ENCODE measurements at regions not wholly inside any gene's neighbourhood (a gene's known extent, or its start where the extent isn't known, plus 50 kb on each side); places are given as distances from the start of the nearest gene placed in this dataset.

GRCh38 chr4:19982556-19982955 lies 269.1 kb upstream of the SLIT2 start:
- H3K4me2 ChIP-seq (ENCODE audit: low read depth, low read length, poor library complexity, severe bottlenecking), result no peak overlapping the region
- no peaks in the 10 kb centered on the region for H3K9me2 ChIP-seq (replicated peaks; ENCODE audit: low read depth, low read length)
- no peak overlapping the region for H3K4me3 ChIP-seq (ENCODE audit: low read length, poor library complexity, severe bottlenecking)
- no peaks in the 10 kb centered on the region for H3K36me3 ChIP-seq (ENCODE audit: insufficient read depth, low read length)
- no peak overlapping the region for H2AFZ ChIP-seq (ENCODE audit: low read length)
- TF ChIP-seq CTCF (conservative IDR thresholded peaks at IDR 0.05; ENCODE audit: low read length) (no peak), EZH2phosphoT487 (IDR thresholded peaks at IDR 0.05; ENCODE audit: borderline replicate concordance) (no peak)
- no peaks in the 10 kb centered on the region for H3K79me2 ChIP-seq (ENCODE audit: insufficient read depth, low read length)
- no peaks in the 10 kb centered on the region for H4K20me1 ChIP-seq (ENCODE audit: insufficient read depth, low read length, poor library complexity, severe bottlenecking)
- H3K27me3 ChIP-seq (ENCODE audit: insufficient read depth, low read length, poor library complexity, severe bottlenecking), result no peaks in the 10 kb centered on the region
- H3F3A ChIP-seq (ENCODE audit: low read depth), result no peaks in the 10 kb centered on the region
- no peaks in the 10 kb centered on the region for H3K4me1 ChIP-seq (ENCODE audit: insufficient read depth, low read length, poor library complexity, severe bottlenecking)
- no peak overlapping the region for H3K9ac ChIP-seq (ENCODE audit: low read depth, low read length, poor library complexity, severe bottlenecking)
- H3K9me3 ChIP-seq (ENCODE audit: insufficient read depth, low read depth, low read length), result no peaks in the 10 kb centered on the region

- Histone ChIP-seq H3K9me3 (ENCODE audit: insufficient read depth, low read depth, low read length) (no peaks in the 10 kb centered on the region), H3K36me3 (ENCODE audit: insufficient read depth, low read length) (no peaks in the 10 kb centered on the region), H3K9me2 (replicated peaks; ENCODE audit: low read depth, low read length) (no peaks in the 10 kb centered on the region), H3K4me2 (ENCODE audit: low read depth, low read length, poor library complexity, severe bottlenecking) (no peak overlapping the region), H3K27me3 (ENCODE audit: insufficient read depth, low read length, poor library complexity, severe bottlenecking) (no peaks in the 10 kb centered on the region), H3K79me2 (ENCODE audit: insufficient read depth, low read length) (no peaks in the 10 kb centered on the region), H3K4me1 (ENCODE audit: insufficient read depth, low read length, poor library complexity, severe bottlenecking) (no peaks in the 10 kb centered on the region), H2AFZ (ENCODE audit: low read length) (no peak overlapping the region), H4K20me1 (ENCODE audit: insufficient read depth, low read length, poor library complexity, severe bottlenecking) (no peaks in the 10 kb centered on the region), H3K4me3 (ENCODE audit: low read length, poor library complexity, severe bottlenecking) (no peak overlapping the region), H3F3A (ENCODE audit: low read depth) (no peaks in the 10 kb centered on the region), H3K9ac (ENCODE audit: low read depth, low read length, poor library complexity, severe bottlenecking) (no peak overlapping the region)
- no peak for TF ChIP-seq CTCF (conservative IDR thresholded peaks at IDR 0.05; ENCODE audit: low read length)
Observed at GRCh38 chr4:19971829-19972228, 279.9 kb upstream of the SLIT2 start.

GRCh38 chr4:19969492-19969891 lies 282.2 kb upstream of the SLIT2 start:
- H3K9ac ChIP-seq (ENCODE audit: low read depth, low read length, poor library complexity, severe bottlenecking), result no peak overlapping the region
- H2AFZ ChIP-seq (ENCODE audit: low read length), result no peak overlapping the region
- H3K79me2 ChIP-seq (ENCODE audit: insufficient read depth, low read length), result no peaks in the 10 kb centered on the region
- H3K9me3 ChIP-seq (ENCODE audit: insufficient read depth, low read depth, low read length), result no peaks in the 10 kb centered on the region
- H3K4me3 ChIP-seq (ENCODE audit: low read length, poor library complexity, severe bottlenecking), result no peak overlapping the region
- no peaks in the 10 kb centered on the region for H3F3A ChIP-seq (ENCODE audit: low read depth)
- H3K4me2 ChIP-seq (ENCODE audit: low read depth, low read length, poor library complexity, severe bottlenecking), result no peak overlapping the region
- no peaks in the 10 kb centered on the region for H3K9me2 ChIP-seq (replicated peaks; ENCODE audit: low read depth, low read length)
- H3K4me1 ChIP-seq (ENCODE audit: insufficient read depth, low read length, poor library complexity, severe bottlenecking), result no peaks in the 10 kb centered on the region
- H4K20me1 ChIP-seq (ENCODE audit: insufficient read depth, low read length, poor library complexity, severe bottlenecking), result no peaks in the 10 kb centered on the region
- no peaks in the 10 kb centered on the region for H3K36me3 ChIP-seq (ENCODE audit: insufficient read depth, low read length)
- no peak for TF ChIP-seq EZH2phosphoT487 (IDR thresholded peaks at IDR 0.05; ENCODE audit: borderline replicate concordance)
- no peak for TF ChIP-seq CTCF (conservative IDR thresholded peaks at IDR 0.05; ENCODE audit: low read length)
- H3K27me3 ChIP-seq (ENCODE audit: insufficient read depth, low read length, poor library complexity, severe bottlenecking), result no peaks in the 10 kb centered on the region

Data from Loucy (cell line).